NT2/D1 (cell line): ENCODE measurements at regions not wholly inside any gene's neighbourhood (a gene's known extent, or its start where the extent isn't known, plus 50 kb on each side); places are given as distances from the start of the nearest gene placed in this dataset.

Experiments
- SUZ12 ChIP-seq: IDR thresholded peaks from 2 replicates; pipeline ENCODE4 v1.6.1; 2011; ENCODE audit not compliant: insufficient read length, insufficient read depth; ENCODE audit errors: extremely low read depth
- ZNF274 ChIP-seq: IDR thresholded peaks from 2 replicates; pipeline ENCODE4 v1.6.1; 2011; ENCODE audit warnings: mild to moderate bottlenecking, low read depth, low read length

GRCh38 chr2:103526757-103527156 lies 764.9 kb downstream of the TMEM182 start:
- TF ChIP-seq SUZ12 (no peak), ZNF274 (no peak)
